Activated T-cell treated with anti-CD3 and anti-CD28 coated beads, Interleukin-2, amount 50 U/mL, for 24 hours (primary cell): ENCODE measurements at regions not wholly inside any gene's neighbourhood (a gene's known extent, or its start where the extent isn't known, plus 50 kb on each side); places are given as distances from the start of the nearest gene placed in this dataset.
"Not testable (repeated sequence)": the region's sequence is repeated elsewhere in the genome, so short reads cannot be mapped to it uniquely, and the experiment has no call there.

Experiments used
- DNase-seq: peaks from one replicate; pipeline ENCODE4 v3.0.0-alpha.2; 2020
- H3K27ac Mint-ChIP-seq: 2 replicates; pipeline ENCODE4 v1.8.0; 2020; ENCODE audit warnings: mild to moderate bottlenecking, mixed read lengths
- H3K27me3 Mint-ChIP-seq: 2 replicates; pipeline ENCODE4 v1.8.0; 2020; ENCODE audit warnings: mixed read lengths
- H3K36me3 Mint-ChIP-seq: 2 replicates; pipeline ENCODE4 v1.8.0; 2020; ENCODE audit warnings: low read depth, mixed read lengths
- H3K4me1 Mint-ChIP-seq: 2 replicates; pipeline ENCODE4 v1.8.0; 2020; ENCODE audit warnings: low read depth, mixed read lengths
- H3K4me3 Mint-ChIP-seq: 2 replicates; pipeline ENCODE4 v1.8.0; 2020; ENCODE audit warnings: mild to moderate bottlenecking, moderate library complexity, mixed read lengths
- H3K9me3 Mint-ChIP-seq: 2 replicates; pipeline ENCODE4 v1.8.0; 2020; ENCODE audit warnings: mixed read lengths

DNA sequence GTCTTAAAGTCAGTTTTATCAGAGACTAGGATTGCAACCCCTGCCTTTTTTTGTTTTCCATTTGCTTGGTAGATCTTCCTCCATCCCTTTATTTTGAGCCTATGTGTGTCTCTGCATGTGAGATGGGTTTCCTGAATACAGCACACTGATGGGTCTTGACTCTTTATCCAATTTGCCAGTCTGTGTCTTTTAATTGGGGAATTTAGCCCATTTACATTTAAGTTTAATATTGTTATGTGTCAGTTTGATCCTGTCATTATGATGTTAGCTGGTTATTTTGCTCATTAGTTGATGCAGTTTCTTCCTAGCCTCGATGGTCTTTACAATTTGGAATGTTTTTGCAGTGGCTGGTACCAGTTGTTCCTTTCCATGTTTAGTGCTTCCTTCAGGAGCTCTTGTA, 93.3 kb upstream of the GALNT18 start:
- not testable (repeated sequence) for H3K4me3 Mint-ChIP-seq, H3K4me1 Mint-ChIP-seq, H3K27ac Mint-ChIP-seq, DNase-seq, H3K36me3 Mint-ChIP-seq
- Mint-ChIP-seq H3K9me3 (peaks cover 19% of the 10 kb centered on the region), H3K27me3 (peaks cover 30% of the 10 kb centered on the region)

DNA sequence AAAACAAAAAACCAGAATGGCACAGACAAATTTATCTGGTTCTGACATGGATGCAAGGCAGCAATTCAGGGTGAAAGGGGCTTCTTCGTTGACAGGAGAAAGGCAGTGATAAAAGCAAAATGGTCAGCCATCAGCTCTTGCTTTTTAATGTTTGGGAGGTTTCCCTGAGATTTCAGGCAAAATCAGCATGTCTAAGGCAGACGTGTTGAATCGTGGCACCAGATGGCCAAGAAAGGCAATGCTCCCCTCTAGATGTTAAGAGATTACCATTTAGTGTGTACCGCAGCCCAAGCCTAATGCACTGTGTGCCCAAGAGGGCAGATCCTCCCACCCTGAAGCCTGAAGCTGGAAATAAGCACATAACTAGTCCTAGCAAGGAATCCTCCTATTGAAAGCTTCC, 88.8 kb upstream of the GALNT18 start:
- Mint-ChIP-seq H3K36me3 (peaks cover 1% of the 10 kb centered on the region), H3K27me3 (peaks cover 18% of the 10 kb centered on the region), H3K9me3 (peaks cover 7% of the 10 kb centered on the region), H3K4me1 (no peaks in the 10 kb centered on the region), H3K27ac (no peak overlapping the region), H3K4me3 (no peak overlapping the region)
- DNase-seq = no peak

DNA sequence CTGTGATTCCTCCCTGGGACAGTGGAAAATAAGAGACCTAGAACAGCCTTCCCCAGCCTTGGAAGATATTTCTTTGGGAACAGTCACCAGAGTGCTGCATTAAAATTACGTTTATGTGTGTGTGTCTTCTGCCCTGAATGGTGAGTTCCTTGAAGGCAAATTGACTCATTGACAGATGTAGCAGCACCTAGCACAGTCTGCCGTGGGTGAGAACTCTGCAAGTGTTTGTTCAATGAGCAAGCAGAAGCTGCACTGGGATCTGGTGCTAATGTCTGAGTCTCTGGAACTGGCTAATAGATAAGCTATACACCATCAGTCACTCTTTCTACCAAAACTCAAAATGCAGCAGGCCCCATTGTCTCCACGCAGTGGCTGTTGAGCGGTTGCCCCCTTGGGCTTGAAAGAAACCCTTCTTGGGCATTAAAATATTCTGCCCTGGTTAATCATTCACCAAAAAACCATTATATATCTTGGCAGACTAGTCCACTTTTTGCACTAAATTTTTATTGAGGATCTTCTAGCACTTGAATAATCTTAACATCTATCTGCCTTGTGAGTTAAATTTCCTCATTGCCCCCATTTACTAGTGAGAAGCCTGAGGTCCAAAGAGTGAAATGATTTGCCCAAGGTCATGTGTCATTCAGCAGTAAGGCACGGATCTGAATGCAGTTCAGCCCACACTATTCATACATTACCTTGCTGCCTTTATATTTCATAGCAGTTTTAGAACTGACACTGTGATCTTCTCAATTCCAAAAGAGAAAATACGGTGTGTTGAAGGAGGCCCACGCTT, 87.8 kb upstream of the GALNT18 start:
- no peaks in the 10 kb centered on the region for H3K36me3 Mint-ChIP-seq
- peaks cover 16% of the 10 kb centered on the region for H3K27me3 Mint-ChIP-seq
- H3K4me3 Mint-ChIP-seq = no peak overlapping the region
- no peak overlapping the region for H3K27ac Mint-ChIP-seq
- H3K9me3 Mint-ChIP-seq = no peaks in the 10 kb centered on the region
- no peak for DNase-seq
- H3K4me1 Mint-ChIP-seq = no peaks in the 10 kb centered on the region

DNA sequence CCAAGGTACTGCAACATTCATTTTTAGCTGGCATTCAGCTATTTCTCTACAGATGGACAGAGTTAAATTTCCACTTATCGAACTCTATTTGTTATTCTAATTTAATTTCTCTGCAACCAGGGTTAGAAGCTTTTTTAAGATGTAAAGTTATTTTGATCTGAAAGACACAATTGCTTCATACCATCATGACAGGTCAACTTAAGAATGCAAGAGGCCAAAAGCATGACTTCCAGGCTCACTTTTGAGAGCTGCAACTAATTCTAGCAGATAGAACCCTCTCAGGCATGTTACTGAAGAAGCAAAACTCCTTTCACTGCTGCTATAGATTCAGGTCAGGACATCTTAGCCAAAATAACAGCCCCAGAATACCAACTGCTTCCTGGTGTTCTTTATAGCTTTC, 86.5 kb upstream of the GALNT18 start:
- H3K27me3 Mint-ChIP-seq = peaks cover 16% of the 10 kb centered on the region

DNA sequence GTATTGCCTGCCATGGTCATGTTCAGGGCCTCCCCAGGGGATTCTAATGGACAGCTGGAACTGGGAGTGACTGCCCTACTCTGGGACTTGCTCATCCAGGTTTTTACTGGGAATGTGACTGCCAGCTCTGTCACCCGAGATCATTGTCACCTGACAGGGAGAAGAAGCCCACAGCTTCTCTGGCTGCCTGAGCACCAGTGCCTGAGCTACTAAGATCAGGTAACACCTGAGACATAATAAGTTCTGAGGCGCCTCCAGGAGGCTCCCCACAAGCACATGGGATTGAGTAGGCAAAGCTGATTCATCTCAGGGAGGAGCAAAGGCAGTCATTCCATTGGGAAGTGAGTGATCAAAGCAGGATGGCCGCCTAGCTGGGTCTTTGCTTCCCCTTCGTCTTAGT, 84.2 kb upstream of the GALNT18 start:
- no peak overlapping the region for H3K4me3 Mint-ChIP-seq
- no peak for DNase-seq
- H3K27me3 Mint-ChIP-seq = peaks cover 16% of the 10 kb centered on the region
- no peak overlapping the region for H3K27ac Mint-ChIP-seq
- H3K36me3 Mint-ChIP-seq = no peaks in the 10 kb centered on the region
- H3K4me1 Mint-ChIP-seq = no peaks in the 10 kb centered on the region
- H3K9me3 Mint-ChIP-seq = no peaks in the 10 kb centered on the region

More for the DNA sequence above, 86.5 kb upstream of the GALNT18 start:
- no peaks in the 10 kb centered on the region for H3K36me3 Mint-ChIP-seq
- H3K27ac Mint-ChIP-seq = no peak overlapping the region
- no peak overlapping the region for H3K4me3 Mint-ChIP-seq
- DNase-seq = no peak
- H3K4me1 Mint-ChIP-seq = no peaks in the 10 kb centered on the region
- H3K9me3 Mint-ChIP-seq = no peaks in the 10 kb centered on the region

DNA sequence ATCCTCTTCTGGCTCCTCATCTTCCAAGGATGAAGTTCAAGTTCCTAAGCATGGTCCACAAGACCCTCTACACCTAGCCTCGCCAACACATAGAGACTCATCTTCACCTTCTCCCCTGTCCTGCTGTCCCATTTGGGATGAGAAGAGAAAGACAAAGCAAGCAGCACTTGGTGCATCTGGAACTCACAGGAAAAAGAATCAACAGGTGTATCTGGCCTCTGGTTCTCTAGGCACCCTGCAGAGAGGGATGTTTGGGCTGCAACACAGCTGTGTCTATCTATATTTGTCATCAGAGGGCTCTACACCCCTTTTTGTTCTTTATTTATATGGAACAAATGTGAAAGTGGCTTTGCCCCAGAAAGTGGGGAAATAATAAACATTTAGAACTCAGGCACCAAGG, 82.1 kb upstream of the GALNT18 start:
- no peaks in the 10 kb centered on the region for H3K9me3 Mint-ChIP-seq

DNA sequence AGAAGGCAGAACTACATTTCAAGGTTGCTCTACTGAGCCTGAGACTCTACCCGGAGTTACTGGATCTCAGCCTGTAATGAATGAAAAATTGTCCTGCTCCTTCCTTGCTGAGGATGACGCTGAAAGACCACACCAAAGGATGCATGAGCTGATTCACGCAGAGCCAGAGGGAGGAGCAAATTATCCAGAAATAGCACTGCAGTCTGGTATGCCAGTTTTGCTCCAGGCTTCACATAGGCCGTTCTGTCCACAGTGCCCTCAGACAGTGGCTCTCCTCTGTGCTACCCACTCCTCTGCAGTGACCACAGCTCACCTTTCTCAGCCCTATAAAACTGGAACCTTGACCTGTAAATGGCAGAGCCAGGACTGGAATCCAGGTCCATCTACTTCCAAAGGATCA, 79.3 kb upstream of the GALNT18 start:
- H3K4me1 Mint-ChIP-seq = no peaks in the 10 kb centered on the region
- no peak overlapping the region for H3K4me3 Mint-ChIP-seq
- no peaks in the 10 kb centered on the region for H3K9me3 Mint-ChIP-seq
- DNase-seq = no peak
- no peaks in the 10 kb centered on the region for H3K36me3 Mint-ChIP-seq
- H3K27ac Mint-ChIP-seq = no peak overlapping the region
- H3K27me3 Mint-ChIP-seq = peaks cover 6% of the 10 kb centered on the region

More for the DNA sequence above, 82.1 kb upstream of the GALNT18 start:
- no peak for DNase-seq
- Mint-ChIP-seq H3K27me3 (peaks cover 16% of the 10 kb centered on the region), H3K36me3 (no peaks in the 10 kb centered on the region), H3K4me3 (no peak overlapping the region), H3K27ac (no peak overlapping the region), H3K4me1 (no peaks in the 10 kb centered on the region)

DNA sequence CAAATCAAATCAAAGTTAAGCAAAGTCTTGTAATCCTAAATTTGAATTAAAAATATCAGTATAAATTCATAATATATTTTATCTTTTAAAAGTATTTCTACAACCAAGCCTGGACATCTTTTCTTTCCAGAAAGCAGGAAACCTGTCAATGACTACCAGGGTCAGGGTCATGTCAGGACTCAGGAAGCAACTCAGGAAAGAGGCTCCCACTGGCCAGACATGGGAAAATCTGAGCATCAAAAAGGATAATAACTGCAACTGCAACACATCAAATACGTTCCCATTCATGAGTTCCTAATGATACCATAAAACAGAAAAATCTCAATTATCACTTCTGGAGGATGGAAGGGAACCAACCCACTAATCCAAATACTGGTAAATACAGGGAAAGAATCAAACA, 76.0 kb upstream of the GALNT18 start:
- Mint-ChIP-seq H3K36me3 (no peaks in the 10 kb centered on the region), H3K4me1 (no peaks in the 10 kb centered on the region), H3K27ac (no peak overlapping the region), H3K9me3 (no peaks in the 10 kb centered on the region), H3K27me3 (peaks cover 19% of the 10 kb centered on the region), H3K4me3 (no peak overlapping the region)
- DNase-seq = no peak

DNA sequence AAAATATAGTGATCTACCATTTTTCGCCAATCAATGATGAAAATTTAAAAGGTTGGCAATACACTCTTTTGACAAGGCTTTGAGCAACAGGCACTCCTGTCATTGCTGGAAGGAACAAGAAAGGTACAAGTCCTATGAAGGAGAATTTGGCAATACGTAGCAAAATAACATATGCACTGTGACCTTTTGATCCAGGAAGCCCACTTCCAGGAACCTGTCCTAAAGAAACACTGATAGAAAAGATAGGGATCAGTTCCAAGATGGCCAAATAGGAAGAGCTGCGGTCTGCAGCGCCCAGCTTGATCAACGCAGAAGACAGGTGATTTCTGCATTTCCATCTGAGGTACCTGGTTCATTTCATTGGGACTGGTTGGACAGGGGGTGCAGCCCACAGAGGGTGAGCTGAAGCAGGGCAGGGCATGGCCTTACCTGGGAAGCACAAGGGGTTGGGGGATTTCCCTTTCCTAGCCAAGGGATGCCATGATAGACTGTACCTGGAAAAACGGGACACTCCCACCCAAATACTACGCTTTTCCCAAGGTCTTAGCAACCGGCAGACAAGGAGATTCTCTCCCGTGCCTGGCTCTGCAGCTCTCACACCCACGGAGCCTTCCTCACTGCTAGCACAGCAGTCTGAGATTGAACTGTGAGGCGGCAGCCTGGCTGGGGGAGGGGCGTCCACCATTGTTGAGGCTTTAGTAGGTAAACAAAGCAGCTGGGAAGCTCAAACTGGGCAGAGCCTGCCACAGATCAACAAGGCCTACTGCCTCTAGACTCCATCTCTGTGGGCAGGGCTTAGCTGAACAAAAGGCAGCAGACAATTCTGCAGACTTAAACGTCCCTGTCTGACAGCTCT, 69.7 kb upstream of the GALNT18 start:
- H3K9me3 Mint-ChIP-seq = no peaks in the 10 kb centered on the region
- no peaks in the 10 kb centered on the region for H3K36me3 Mint-ChIP-seq
- no peaks in the 10 kb centered on the region for H3K4me1 Mint-ChIP-seq
- H3K27me3 Mint-ChIP-seq = peaks cover 37% of the 10 kb centered on the region
- no peak for DNase-seq
- no peak overlapping the region for H3K27ac Mint-ChIP-seq
- H3K4me3 Mint-ChIP-seq = no peak overlapping the region

DNA sequence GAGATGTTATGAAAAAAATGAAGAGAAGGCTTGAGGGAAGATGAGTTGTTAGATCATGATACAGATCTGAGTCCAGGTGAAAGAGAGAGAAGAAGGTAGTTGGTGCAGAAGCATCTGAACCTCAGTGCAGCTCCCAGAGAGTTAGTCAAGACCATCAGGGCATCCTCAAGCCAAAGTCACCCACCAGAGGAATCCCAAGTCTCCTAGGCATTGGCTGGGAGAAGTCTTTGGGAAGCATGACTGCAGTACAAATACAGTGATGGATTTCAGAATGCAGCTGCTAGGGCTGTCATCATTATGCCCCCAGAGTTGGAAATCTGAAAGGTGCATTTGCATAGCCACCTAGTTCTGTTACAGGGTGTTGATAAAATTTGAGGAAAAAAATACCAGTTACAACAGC, 59.7 kb upstream of the GALNT18 start:
- H3K36me3 Mint-ChIP-seq = no peaks in the 10 kb centered on the region
- DNase-seq = no peak
- peaks cover 2% of the 10 kb centered on the region for H3K9me3 Mint-ChIP-seq
- H3K27me3 Mint-ChIP-seq = peaks cover 35% of the 10 kb centered on the region
- H3K27ac Mint-ChIP-seq = no peak overlapping the region
- H3K4me1 Mint-ChIP-seq = no peaks in the 10 kb centered on the region
- no peak overlapping the region for H3K4me3 Mint-ChIP-seq

DNA sequence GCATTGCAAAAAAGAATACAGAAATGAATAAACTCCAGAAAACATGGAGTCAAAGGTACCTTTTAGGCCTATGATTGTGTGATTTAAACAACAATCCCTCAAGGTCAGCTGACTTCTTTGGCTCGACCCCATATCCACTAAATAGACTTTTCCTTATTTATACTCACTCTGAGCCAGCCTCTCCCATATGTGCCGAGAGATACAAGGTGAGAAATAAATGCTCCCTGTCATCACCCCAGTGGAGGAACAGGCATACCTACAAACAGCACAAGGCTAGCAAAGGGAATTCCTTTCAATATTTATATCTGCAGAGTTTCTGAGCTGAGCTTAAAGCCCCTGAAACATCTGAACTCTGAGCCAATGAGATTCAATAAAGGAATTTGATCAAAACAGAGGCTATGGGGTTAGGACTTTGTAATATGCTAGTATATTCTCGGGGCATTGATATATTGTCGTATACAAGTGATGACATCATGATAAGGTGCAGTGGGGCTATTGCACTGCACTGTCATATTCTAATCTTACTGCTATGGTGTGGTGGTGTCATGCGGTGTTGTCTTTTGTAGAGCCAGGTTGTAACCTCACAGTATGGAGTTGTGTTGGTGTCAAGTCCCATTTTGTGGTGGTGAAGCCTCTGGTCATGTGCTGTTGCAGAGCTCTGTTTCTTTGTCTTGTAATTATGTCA, 56.0 kb upstream of the GALNT18 start:
- H3K27ac Mint-ChIP-seq = no peak overlapping the region
- no peaks in the 10 kb centered on the region for H3K36me3 Mint-ChIP-seq
- H3K4me3 Mint-ChIP-seq = no peak overlapping the region
- H3K27me3 Mint-ChIP-seq = peaks cover 39% of the 10 kb centered on the region
- H3K4me1 Mint-ChIP-seq = no peaks in the 10 kb centered on the region
- DNase-seq = no peak
- no peaks in the 10 kb centered on the region for H3K9me3 Mint-ChIP-seq

DNA sequence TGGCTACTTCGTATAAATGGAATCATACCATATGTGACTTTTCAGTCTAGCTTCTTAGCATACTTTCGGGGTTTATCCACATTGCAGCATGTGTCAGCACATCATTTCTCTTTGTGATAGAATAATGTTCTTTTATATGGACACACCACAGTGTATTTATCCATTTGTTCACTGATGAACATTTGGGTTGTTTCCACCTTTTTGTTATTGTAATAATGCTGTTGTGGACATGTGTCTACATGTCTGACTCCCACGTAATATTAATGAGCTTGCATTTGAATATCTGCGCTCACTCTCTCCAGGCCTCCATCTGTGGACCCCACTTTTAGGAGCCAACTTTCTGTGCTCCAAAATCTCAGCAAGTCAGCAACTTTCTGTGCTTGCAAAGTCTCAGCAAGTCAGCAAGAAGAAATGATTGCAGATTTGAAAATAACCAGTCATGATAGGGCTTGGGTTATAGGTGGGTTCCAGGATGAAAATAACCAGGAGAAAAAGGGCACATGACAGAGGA, 53.9 kb upstream of the GALNT18 start:
- Mint-ChIP-seq H3K27ac (no peak overlapping the region), H3K4me1 (no peaks in the 10 kb centered on the region), H3K27me3 (peaks cover 36% of the 10 kb centered on the region), H3K9me3 (no peaks in the 10 kb centered on the region), H3K36me3 (no peaks in the 10 kb centered on the region), H3K4me3 (no peak overlapping the region)
- no peak for DNase-seq

DNA sequence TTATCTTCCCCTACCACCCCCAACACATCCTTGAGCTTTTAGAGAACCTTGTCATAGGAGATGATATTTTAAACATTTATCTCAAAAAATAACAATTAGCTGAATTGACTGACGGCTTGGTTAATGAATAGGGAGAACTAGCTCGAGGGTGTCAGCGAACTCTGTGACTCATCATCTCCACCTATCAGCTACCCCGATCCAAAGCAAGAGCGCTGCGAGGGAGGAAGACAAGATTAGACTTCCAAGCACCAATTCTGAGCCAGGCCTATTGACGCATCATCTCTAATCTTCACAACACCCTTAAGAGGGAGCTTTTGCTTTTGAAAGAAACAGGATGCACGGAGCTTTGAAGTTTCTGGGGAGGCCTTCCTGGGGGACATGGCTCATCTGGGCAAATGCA, 51.0 kb upstream of the GALNT18 start:
- no peak overlapping the region for H3K4me3 Mint-ChIP-seq
- H3K27me3 Mint-ChIP-seq = peaks cover 29% of the 10 kb centered on the region
- H3K9me3 Mint-ChIP-seq = no peaks in the 10 kb centered on the region
- no peaks in the 10 kb centered on the region for H3K36me3 Mint-ChIP-seq
- no peak for DNase-seq
- no peak overlapping the region for H3K27ac Mint-ChIP-seq
- no peaks in the 10 kb centered on the region for H3K4me1 Mint-ChIP-seq

DNA sequence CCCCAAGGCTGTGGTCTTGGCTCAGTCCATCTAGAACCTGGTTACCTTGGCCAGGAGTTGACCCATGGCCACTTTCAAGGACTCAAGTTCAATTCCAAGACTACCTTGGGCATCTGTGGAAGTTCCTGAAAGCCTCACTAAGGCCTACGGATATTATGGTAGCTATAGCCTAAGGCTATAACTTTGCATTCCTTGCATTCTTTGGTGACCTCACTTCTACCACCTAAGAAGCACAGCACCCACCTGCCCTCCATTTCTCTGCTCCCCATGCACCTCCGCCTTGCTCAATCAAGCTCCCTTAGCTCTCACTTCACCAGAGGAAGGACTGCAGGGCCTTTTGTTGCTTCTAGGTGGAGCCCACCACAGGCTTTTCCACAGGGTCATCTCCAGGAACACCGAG, 50.3 kb upstream of the GALNT18 start:
- Mint-ChIP-seq H3K27ac (no peak overlapping the region), H3K27me3 (peaks cover 28% of the 10 kb centered on the region), H3K4me3 (no peak overlapping the region), H3K9me3 (no peaks in the 10 kb centered on the region), H3K4me1 (no peaks in the 10 kb centered on the region), H3K36me3 (no peaks in the 10 kb centered on the region)
- no peak for DNase-seq
